ENCODE measurements at regions not wholly inside any gene's neighbourhood (a gene's known extent, or its start where the extent isn't known, plus 50 kb on each side); places are given as distances from the start of the nearest gene placed in this dataset.

- no peaks in the 10 kb centered on the region for H3K36me3 ChIP-seq (ENCODE audit: control insufficient read depth in 3 of 3, insufficient read depth in 2 of 3, low read depth in 1 of 3, low read length in 3 of 3)
- H3K4me3 ChIP-seq (ENCODE audit: low read depth in 1 of 3, low read length in 3 of 3): no peak overlapping the region
- no peak for FAIRE-seq
- no peaks in the 10 kb centered on the region for H3K9me3 ChIP-seq (ENCODE audit: control insufficient read depth in 2 of 2, insufficient read depth in 1 of 2, low read depth in 1 of 2, low read length in 1 of 2)
- no peaks in the 10 kb centered on the region for H3K4me1 ChIP-seq (ENCODE audit: control insufficient read depth in 3 of 3, insufficient read depth in 2 of 3, low read depth in 1 of 3, low read length in 2 of 3)
- no peak overlapping the region for H3K27ac ChIP-seq (ENCODE audit: low read depth in 1 of 3, low read length in 2 of 3)
- H3K27me3 ChIP-seq (ENCODE audit: control insufficient read depth in 3 of 3, insufficient read depth in 3 of 3, low read length in 3 of 3): peaks cover 0 to 2% (median 0%) of the 10 kb centered on the region in 3 donors
- WGBS, 3 donors: 90 to 94% (median 91%) methylated on average over 3 of the region's 3 CpGs
- no peak for DNase-seq
These were observed 223.1 kb upstream of the ACVR2A start for GRCh38 chr2:147621656-147622197.

- WGBS, 3 donors: 91 to 93% (median 92%) methylated on average over 4 of the region's 4 CpGs
- peaks cover 0 to 5% (median 0%) of the 10 kb centered on the region in 3 donors for H3K4me1 ChIP-seq (ENCODE audit: control insufficient read depth in 3 of 3, insufficient read depth in 2 of 3, low read depth in 1 of 3, low read length in 2 of 3)
- no peaks in the 10 kb centered on the region for H3K36me3 ChIP-seq (ENCODE audit: control insufficient read depth in 3 of 3, insufficient read depth in 2 of 3, low read depth in 1 of 3, low read length in 3 of 3)
- no peak for FAIRE-seq
- no peaks in the 10 kb centered on the region for H3K9me3 ChIP-seq (ENCODE audit: control insufficient read depth in 2 of 2, insufficient read depth in 1 of 2, low read depth in 1 of 2, low read length in 1 of 2)
- no peaks in the 10 kb centered on the region for H3K27me3 ChIP-seq (ENCODE audit: control insufficient read depth in 3 of 3, insufficient read depth in 3 of 3, low read length in 3 of 3)
- no peak for DNase-seq
- H3K27ac ChIP-seq (ENCODE audit: low read depth in 1 of 3, low read length in 2 of 3): no peak overlapping the region
- no peak overlapping the region for H3K4me3 ChIP-seq (ENCODE audit: low read depth in 1 of 3, low read length in 3 of 3)
These were observed 225.0 kb upstream of the ACVR2A start for GRCh38 chr2:147619808-147620207.

- DNase-seq (no peak), FAIRE-seq (no peak)
- Histone ChIP-seq H3K27me3 (ENCODE audit: control insufficient read depth in 3 of 3, insufficient read depth in 3 of 3, low read length in 3 of 3) (no peaks in the 10 kb centered on the region), H3K4me1 (ENCODE audit: control insufficient read depth in 3 of 3, insufficient read depth in 2 of 3, low read depth in 1 of 3, low read length in 2 of 3) (peaks cover 0 to 5% (median 0%) of the 10 kb centered on the region in 3 donors), H3K36me3 (ENCODE audit: control insufficient read depth in 3 of 3, insufficient read depth in 2 of 3, low read depth in 1 of 3, low read length in 3 of 3) (no peaks in the 10 kb centered on the region), H3K9me3 (ENCODE audit: control insufficient read depth in 2 of 2, insufficient read depth in 1 of 2, low read depth in 1 of 2, low read length in 1 of 2) (no peaks in the 10 kb centered on the region), H3K27ac (ENCODE audit: low read depth in 1 of 3, low read length in 2 of 3) (no peak overlapping the region), H3K4me3 (ENCODE audit: low read depth in 1 of 3, low read length in 3 of 3) (no peak overlapping the region)
- WGBS, 3 donors: 74 to 84% (median 84%) methylated on average over 2 of the region's 2 CpGs
These were observed 229.1 kb upstream of the ACVR2A start for GRCh38 chr2:147615726-147616125.

DNA sequence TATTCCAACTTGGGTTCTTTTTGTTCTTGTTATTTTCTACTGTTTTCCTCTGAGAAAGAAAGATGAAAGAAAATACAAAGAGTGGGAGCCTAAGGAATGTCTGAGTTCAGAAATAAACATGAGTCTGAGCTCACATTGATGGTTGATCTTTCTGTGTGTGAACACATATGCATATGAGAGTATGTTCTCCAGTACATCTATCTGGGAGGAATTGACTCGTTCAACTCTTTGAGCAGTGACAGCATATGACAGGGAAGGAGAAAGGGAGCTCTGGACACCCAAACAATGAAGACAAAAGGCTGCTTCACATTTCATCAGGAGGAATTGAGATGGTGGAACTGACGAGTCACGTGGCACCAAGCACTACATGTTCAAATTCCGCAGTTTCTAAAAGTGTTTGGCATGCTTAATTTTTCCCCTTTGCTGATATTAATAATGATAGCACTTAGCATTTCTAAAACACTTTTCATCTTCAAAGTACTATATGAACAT lies 229.8 kb upstream of the ACVR2A start:
- Histone ChIP-seq H3K27me3 (ENCODE audit: control insufficient read depth in 3 of 3, insufficient read depth in 3 of 3, low read length in 3 of 3) (no peaks in the 10 kb centered on the region), H3K9me3 (ENCODE audit: control insufficient read depth in 2 of 2, insufficient read depth in 1 of 2, low read depth in 1 of 2, low read length in 1 of 2) (no peaks in the 10 kb centered on the region), H3K4me1 (ENCODE audit: control insufficient read depth in 3 of 3, insufficient read depth in 2 of 3, low read depth in 1 of 3, low read length in 2 of 3) (peaks cover 0 to 5% (median 0%) of the 10 kb centered on the region in 3 donors), H3K36me3 (ENCODE audit: control insufficient read depth in 3 of 3, insufficient read depth in 2 of 3, low read depth in 1 of 3, low read length in 3 of 3) (no peaks in the 10 kb centered on the region), H3K27ac (ENCODE audit: low read depth in 1 of 3, low read length in 2 of 3) (no peak overlapping the region), H3K4me3 (ENCODE audit: low read depth in 1 of 3, low read length in 3 of 3) (no peak overlapping the region)
- DNase-seq (no peak), FAIRE-seq (no peak)
- WGBS, 3 donors: 89 to 90% (median 90%) methylated on average over 4 of the region's 4 CpGs

DNA sequence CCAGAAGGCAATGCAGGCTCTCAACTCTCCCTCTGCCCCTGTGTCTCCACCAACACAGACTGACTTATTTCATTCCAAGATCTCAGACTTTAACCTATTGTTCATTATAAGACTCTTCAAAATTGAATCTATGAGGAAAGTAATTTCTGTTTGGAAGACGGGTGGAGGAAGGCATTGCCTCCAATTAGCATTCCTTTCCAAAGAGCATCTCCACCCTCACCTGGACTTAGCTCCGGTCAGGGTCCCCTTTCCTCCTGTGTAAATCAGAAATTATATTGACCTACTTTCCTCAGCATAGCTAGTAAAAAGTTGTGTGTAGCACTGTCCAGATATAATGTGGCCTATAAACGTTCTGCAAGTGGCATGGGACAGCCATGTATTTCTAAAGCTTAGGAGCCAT lies 230.4 kb upstream of the ACVR2A start:
- no peaks in the 10 kb centered on the region for H3K36me3 ChIP-seq (ENCODE audit: control insufficient read depth in 3 of 3, insufficient read depth in 2 of 3, low read depth in 1 of 3, low read length in 3 of 3)
- no peaks in the 10 kb centered on the region for H3K27me3 ChIP-seq (ENCODE audit: control insufficient read depth in 3 of 3, insufficient read depth in 3 of 3, low read length in 3 of 3)
- FAIRE-seq: no peak
- peak; percentile 67 to 85 for DNase-seq
- no peak overlapping the region for H3K27ac ChIP-seq (ENCODE audit: low read depth in 1 of 3, low read length in 2 of 3)
- H3K4me1 ChIP-seq (ENCODE audit: control insufficient read depth in 3 of 3, insufficient read depth in 2 of 3, low read depth in 1 of 3, low read length in 2 of 3): peaks cover 0 to 5% (median 0%) of the 10 kb centered on the region in 3 donors
- H3K4me3 ChIP-seq (ENCODE audit: low read depth in 1 of 3, low read length in 3 of 3): no peak overlapping the region
- no peaks in the 10 kb centered on the region for H3K9me3 ChIP-seq (ENCODE audit: control insufficient read depth in 2 of 2, insufficient read depth in 1 of 2, low read depth in 1 of 2, low read length in 1 of 2)
- WGBS, 3 donors: 13 to 40% (median 34%) methylated on average over 3 of the region's 3 CpGs

DNA sequence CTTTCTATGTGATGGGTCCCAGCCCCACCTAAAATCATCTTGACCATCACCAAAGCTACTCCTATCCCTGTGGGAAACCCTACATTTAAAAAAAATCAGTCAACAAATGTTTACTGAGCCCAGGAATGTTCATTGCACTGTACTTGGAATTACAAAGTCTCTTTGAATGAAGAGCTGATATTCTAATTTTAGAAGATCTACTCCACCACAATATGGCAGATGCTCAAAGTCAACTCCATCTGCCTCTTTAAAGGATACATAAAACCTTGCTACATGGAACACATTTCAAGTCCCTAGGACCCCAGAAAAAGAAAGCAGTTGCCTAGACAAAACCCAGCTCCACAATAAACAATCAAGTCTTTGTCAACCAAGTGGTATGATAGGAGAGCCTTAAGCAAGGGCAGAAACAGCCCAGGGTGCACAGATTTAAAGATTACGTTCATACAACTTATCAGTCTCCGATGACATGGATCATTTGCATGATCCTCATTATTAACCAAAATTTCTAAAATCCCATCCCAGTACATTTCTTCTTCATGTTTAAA lies 234.3 kb upstream of the ACVR2A start:
- Histone ChIP-seq H3K9me3 (ENCODE audit: control insufficient read depth in 2 of 2, insufficient read depth in 1 of 2, low read depth in 1 of 2, low read length in 1 of 2) (no peaks in the 10 kb centered on the region), H3K4me1 (ENCODE audit: control insufficient read depth in 3 of 3, insufficient read depth in 2 of 3, low read depth in 1 of 3, low read length in 2 of 3) (peaks cover 0 to 2% (median 0%) of the 10 kb centered on the region in 3 donors), H3K27me3 (ENCODE audit: control insufficient read depth in 3 of 3, insufficient read depth in 3 of 3, low read length in 3 of 3) (no peaks in the 10 kb centered on the region), H3K4me3 (ENCODE audit: low read depth in 1 of 3, low read length in 3 of 3) (no peak overlapping the region), H3K27ac (ENCODE audit: low read depth in 1 of 3, low read length in 2 of 3) (no peak overlapping the region), H3K36me3 (ENCODE audit: control insufficient read depth in 3 of 3, insufficient read depth in 2 of 3, low read depth in 1 of 3, low read length in 3 of 3) (no peaks in the 10 kb centered on the region)
- DNase-seq (no peak), FAIRE-seq (no peak)
- WGBS, 3 donors: 87 to 93% (median 87%) methylated on average over 2 of the region's 2 CpGs

- 89 to 96% (median 93%) methylated on average over 3 of the region's 3 CpGs for WGBS, 3 donors
- Histone ChIP-seq H3K9me3 (ENCODE audit: control insufficient read depth in 2 of 2, insufficient read depth in 1 of 2, low read depth in 1 of 2, low read length in 1 of 2) (no peaks in the 10 kb centered on the region), H3K36me3 (ENCODE audit: control insufficient read depth in 3 of 3, insufficient read depth in 2 of 3, low read depth in 1 of 3, low read length in 3 of 3) (no peaks in the 10 kb centered on the region), H3K4me1 (ENCODE audit: control insufficient read depth in 3 of 3, insufficient read depth in 2 of 3, low read depth in 1 of 3, low read length in 2 of 3) (no peaks in the 10 kb centered on the region), H3K4me3 (ENCODE audit: low read depth in 1 of 3, low read length in 3 of 3) (no peak overlapping the region), H3K27ac (ENCODE audit: low read depth in 1 of 3, low read length in 2 of 3) (no peak overlapping the region), H3K27me3 (ENCODE audit: control insufficient read depth in 3 of 3, insufficient read depth in 3 of 3, low read length in 3 of 3) (no peaks in the 10 kb centered on the region)
- FAIRE-seq: no peak
- DNase-seq: no peak
These were observed 235.5 kb upstream of the ACVR2A start for GRCh38 chr2:147609301-147609700.

DNA sequence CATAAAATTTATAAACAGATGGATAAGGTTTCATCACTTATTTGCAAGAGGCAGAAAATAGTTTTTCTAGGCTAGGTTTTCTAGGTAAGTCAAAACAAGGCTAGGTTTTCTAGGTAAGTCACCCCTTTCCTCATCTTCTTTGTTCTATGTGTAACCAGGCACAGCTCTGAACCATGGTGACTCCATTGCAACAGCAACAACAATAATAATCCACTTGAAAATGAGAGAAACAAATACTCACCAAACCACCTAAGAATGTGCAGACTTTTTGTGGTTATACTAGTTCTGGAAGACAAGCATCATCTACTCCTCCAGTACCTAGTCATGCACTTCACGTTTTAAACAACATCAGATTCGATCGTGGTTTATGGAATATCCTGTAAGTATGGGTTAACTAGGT lies 237.4 kb upstream of the ACVR2A start:
- Histone ChIP-seq H3K4me1 (ENCODE audit: control insufficient read depth in 3 of 3, insufficient read depth in 2 of 3, low read depth in 1 of 3, low read length in 2 of 3) (no peaks in the 10 kb centered on the region), H3K36me3 (ENCODE audit: control insufficient read depth in 3 of 3, insufficient read depth in 2 of 3, low read depth in 1 of 3, low read length in 3 of 3) (no peaks in the 10 kb centered on the region), H3K4me3 (ENCODE audit: low read depth in 1 of 3, low read length in 3 of 3) (no peak overlapping the region), H3K27me3 (ENCODE audit: control insufficient read depth in 3 of 3, insufficient read depth in 3 of 3, low read length in 3 of 3) (no peaks in the 10 kb centered on the region), H3K27ac (ENCODE audit: low read depth in 1 of 3, low read length in 2 of 3) (no peak overlapping the region), H3K9me3 (ENCODE audit: control insufficient read depth in 2 of 2, insufficient read depth in 1 of 2, low read depth in 1 of 2, low read length in 1 of 2) (no peaks in the 10 kb centered on the region)
- WGBS, 3 donors: 88 to 98% (median 88%) methylated on average over 3 of the region's 3 CpGs
- FAIRE-seq (no peak), DNase-seq (no peak)

DNA sequence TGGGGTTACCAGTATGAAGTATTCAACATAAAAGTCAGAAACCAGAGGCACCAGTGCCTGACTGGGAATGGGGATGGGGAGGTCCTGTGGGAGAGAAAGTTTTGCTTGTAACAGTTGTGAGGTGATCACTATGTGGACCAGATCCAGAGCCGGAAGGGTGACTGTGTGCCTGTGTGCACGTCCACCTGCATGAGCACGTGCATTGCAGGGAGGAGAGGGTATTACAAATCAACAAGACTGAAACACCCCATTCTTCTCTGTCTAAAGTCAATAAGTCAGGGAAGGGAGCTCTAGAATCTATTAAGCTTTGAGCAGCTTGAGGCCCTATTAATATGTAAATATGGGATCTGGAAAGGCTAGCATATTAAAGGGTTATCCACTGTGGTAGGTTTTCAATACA lies 241.0 kb upstream of the ACVR2A start:
- no peak overlapping the region for H3K4me3 ChIP-seq (ENCODE audit: low read depth in 1 of 3, low read length in 3 of 3)
- H3K4me1 ChIP-seq (ENCODE audit: control insufficient read depth in 3 of 3, insufficient read depth in 2 of 3, low read depth in 1 of 3, low read length in 2 of 3): no peaks in the 10 kb centered on the region
- H3K27me3 ChIP-seq (ENCODE audit: control insufficient read depth in 3 of 3, insufficient read depth in 3 of 3, low read length in 3 of 3): no peaks in the 10 kb centered on the region
- FAIRE-seq (no peak), DNase-seq (no peak)
- H3K36me3 ChIP-seq (ENCODE audit: control insufficient read depth in 3 of 3, insufficient read depth in 2 of 3, low read depth in 1 of 3, low read length in 3 of 3): no peaks in the 10 kb centered on the region
- WGBS, 3 donors: 72 to 80% (median 73%) methylated on average over 3 of the region's 3 CpGs
- H3K9me3 ChIP-seq (ENCODE audit: control insufficient read depth in 2 of 2, insufficient read depth in 1 of 2, low read depth in 1 of 2, low read length in 1 of 2): peaks cover 0 to 3% of the 10 kb centered on the region in 2 donors
- H3K27ac ChIP-seq (ENCODE audit: low read depth in 1 of 3, low read length in 2 of 3): no peak overlapping the region
